ENCODE measurements at regions not wholly inside any gene's neighbourhood (a gene's known extent, or its start where the extent isn't known, plus 50 kb on each side); places are given as distances from the start of the nearest gene placed in this dataset.

DNA sequence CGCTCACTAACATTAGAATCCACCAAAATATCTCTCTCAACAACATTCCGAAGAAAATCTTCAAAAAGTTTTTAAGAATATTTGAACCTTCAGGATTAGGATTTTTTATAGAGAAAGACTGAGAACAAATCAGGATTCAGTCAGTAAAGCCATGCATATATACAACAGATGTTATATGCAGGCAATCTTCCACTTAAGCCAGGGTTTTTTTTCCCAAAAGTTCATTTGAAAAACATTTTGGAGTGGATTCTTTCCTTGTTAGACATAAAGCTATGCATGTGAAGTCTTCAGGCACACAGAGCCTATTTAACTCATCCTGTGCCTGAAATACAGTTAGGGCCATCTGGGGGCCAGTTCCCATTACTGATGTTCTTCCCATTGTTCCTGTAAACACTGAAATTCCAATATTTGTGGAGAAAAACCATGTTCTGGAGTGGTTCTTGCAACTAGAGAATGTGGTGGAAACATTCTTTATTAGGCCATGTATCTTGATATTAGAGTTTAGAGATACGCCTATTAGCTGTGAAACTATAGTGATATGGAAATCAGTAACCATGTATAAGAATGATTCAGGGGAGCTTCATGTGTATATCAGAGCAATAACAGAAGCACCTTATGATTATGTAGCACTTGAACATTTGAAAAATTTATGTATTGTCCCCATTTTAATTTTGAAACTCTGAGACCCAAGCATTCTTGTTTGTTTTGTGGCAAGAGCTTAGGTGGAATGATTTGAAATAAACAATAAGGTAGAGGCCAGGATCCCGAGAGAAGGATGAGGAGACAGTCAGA lies 61.7 kb downstream of the PLEKHG1 start:
- DNase-seq (ENCODE audit: low spot score): no peak
- in situ Hi-C loops (cut with MboI; ENCODE audit: low pct_unique_long_range_greater_than_20kb, low sequenced_read_pairs, unreplicated experiment): no loop called here
- TF ChIP-seq CTCF (IDR thresholded peaks at IDR 0.05; ENCODE audit: extremely low read depth, insufficient read depth, missing control alignments): no peak

DNA sequence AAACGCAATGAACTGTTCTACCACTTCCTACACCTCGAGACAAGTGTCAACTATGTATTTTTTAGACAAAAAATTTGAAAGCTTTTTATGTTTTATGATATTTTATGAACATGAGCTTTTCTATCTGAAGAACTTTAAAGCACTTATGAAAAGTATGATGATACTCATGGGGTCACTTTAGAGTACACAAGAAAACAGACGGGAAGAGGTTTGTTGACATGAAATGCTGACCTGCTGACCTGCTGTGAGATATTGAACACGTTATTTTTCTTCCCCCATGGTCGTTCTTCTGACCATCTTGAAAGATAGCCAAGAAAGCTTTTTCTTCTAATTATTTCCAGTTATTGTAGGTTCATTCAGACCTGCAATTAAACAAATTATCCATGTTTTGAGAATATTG lies 63.1 kb downstream of the PLEKHG1 start:
- TF ChIP-seq CTCF (IDR thresholded peaks at IDR 0.05; ENCODE audit: extremely low read depth, insufficient read depth, missing control alignments): no peak
- no peak for DNase-seq (ENCODE audit: low spot score)
- in situ Hi-C loops (cut with MboI; ENCODE audit: low pct_unique_long_range_greater_than_20kb, low sequenced_read_pairs, unreplicated experiment): no loop called here

- in situ Hi-C loops (cut with MboI; ENCODE audit: low pct_unique_long_range_greater_than_20kb, low sequenced_read_pairs, unreplicated experiment): no loop called here
- DNase-seq (ENCODE audit: low spot score): no peak
- TF ChIP-seq CTCF (IDR thresholded peaks at IDR 0.05; ENCODE audit: extremely low read depth, insufficient read depth, missing control alignments): no peak
Observed at GRCh38 chr6:150664091-150664490, 64.4 kb downstream of the PLEKHG1 start.

DNA sequence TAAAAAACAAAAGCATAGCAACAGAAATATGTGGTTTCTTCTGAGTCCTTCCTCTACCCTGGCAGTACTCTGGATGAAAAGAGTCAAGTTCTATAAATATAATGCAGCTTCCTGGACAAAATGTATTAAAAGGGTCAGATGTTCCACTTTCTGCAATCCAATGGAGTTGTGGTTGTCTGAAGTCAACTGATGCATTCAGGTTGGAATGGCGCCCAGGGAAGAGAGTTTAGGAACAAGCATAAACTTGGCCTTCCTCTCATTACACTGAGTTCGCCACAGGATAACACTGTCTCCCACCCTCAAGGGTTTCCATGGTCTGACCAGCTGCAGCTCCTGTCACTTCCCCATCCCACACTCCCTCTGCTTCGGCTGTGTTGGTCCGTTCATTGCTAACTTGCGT lies 66.4 kb downstream of the PLEKHG1 start:
- in situ Hi-C loops (cut with MboI; ENCODE audit: low pct_unique_long_range_greater_than_20kb, low sequenced_read_pairs, unreplicated experiment): no loop called here
- TF ChIP-seq CTCF (IDR thresholded peaks at IDR 0.05; ENCODE audit: extremely low read depth, insufficient read depth, missing control alignments): no peak

GRCh38 chr6:150667359-150667758 lies 67.7 kb downstream of the PLEKHG1 start:
- TF ChIP-seq CTCF (IDR thresholded peaks at IDR 0.05; ENCODE audit: extremely low read depth, insufficient read depth, missing control alignments): no peak
- no peak for DNase-seq (ENCODE audit: low spot score)
- in situ Hi-C loops (cut with MboI; ENCODE audit: low pct_unique_long_range_greater_than_20kb, low sequenced_read_pairs, unreplicated experiment): no loop called here

More for the DNA sequence above, 66.4 kb downstream of the PLEKHG1 start:
- DNase-seq (ENCODE audit: low spot score): no peak

- DNase-seq (ENCODE audit: low spot score): no peak
- no peak for TF ChIP-seq CTCF (IDR thresholded peaks at IDR 0.05; ENCODE audit: extremely low read depth, insufficient read depth, missing control alignments)
Observed at GRCh38 chr6:150667977-150668716, 68.5 kb downstream of the PLEKHG1 start.

More at GRCh38 chr6:150667977-150668716, 68.5 kb downstream of the PLEKHG1 start:
- in situ Hi-C loops (cut with MboI; ENCODE audit: low pct_unique_long_range_greater_than_20kb, low sequenced_read_pairs, unreplicated experiment): no loop called here

All from GM13977 (cell line).